GM12864 (cell line): ENCODE measurements at regions not wholly inside any gene's neighbourhood (a gene's known extent, or its start where the extent isn't known, plus 50 kb on each side); places are given as distances from the start of the nearest gene placed in this dataset.

Experiments used
- DNase-seq: peaks from one replicate; pipeline ENCODE4 v3.0.0-alpha.2; 2011; ENCODE audit warnings: low read depth
- H3K4me3 ChIP-seq: 2 replicates; pipeline ENCODE4 v1.5.1; 2011; ENCODE audit warnings: mild to moderate bottlenecking, low read depth, low read length, control low read depth
- TF ChIP-seq, protein P1 (sequence below): IDR thresholded peaks from 2 replicates; pipeline ENCODE4 v1.5.1; 2011; ENCODE audit warnings: low read depth, mild to moderate bottlenecking, moderate library complexity, low read length, control low read depth, inconsistent platforms; ENCODE audit errors: missing control alignments

- no peak overlapping the region for H3K4me3 ChIP-seq
- DNase-seq, result no peak
- TF ChIP-seq, protein P1, sequence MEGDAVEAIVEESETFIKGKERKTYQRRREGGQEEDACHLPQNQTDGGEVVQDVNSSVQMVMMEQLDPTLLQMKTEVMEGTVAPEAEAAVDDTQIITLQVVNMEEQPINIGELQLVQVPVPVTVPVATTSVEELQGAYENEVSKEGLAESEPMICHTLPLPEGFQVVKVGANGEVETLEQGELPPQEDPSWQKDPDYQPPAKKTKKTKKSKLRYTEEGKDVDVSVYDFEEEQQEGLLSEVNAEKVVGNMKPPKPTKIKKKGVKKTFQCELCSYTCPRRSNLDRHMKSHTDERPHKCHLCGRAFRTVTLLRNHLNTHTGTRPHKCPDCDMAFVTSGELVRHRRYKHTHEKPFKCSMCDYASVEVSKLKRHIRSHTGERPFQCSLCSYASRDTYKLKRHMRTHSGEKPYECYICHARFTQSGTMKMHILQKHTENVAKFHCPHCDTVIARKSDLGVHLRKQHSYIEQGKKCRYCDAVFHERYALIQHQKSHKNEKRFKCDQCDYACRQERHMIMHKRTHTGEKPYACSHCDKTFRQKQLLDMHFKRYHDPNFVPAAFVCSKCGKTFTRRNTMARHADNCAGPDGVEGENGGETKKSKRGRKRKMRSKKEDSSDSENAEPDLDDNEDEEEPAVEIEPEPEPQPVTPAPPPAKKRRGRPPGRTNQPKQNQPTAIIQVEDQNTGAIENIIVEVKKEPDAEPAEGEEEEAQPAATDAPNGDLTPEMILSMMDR, result no peak
Measured at GRCh38 chr7:68006619-68007018, 1010.0 kb downstream of the TYW1 start.

GRCh38 chr7:68009716-68010115 is 1013.1 kb downstream of the TYW1 start:
- no peak overlapping the region for H3K4me3 ChIP-seq
- TF ChIP-seq, protein P1, result no peak
- DNase-seq, result no peak

DNA sequence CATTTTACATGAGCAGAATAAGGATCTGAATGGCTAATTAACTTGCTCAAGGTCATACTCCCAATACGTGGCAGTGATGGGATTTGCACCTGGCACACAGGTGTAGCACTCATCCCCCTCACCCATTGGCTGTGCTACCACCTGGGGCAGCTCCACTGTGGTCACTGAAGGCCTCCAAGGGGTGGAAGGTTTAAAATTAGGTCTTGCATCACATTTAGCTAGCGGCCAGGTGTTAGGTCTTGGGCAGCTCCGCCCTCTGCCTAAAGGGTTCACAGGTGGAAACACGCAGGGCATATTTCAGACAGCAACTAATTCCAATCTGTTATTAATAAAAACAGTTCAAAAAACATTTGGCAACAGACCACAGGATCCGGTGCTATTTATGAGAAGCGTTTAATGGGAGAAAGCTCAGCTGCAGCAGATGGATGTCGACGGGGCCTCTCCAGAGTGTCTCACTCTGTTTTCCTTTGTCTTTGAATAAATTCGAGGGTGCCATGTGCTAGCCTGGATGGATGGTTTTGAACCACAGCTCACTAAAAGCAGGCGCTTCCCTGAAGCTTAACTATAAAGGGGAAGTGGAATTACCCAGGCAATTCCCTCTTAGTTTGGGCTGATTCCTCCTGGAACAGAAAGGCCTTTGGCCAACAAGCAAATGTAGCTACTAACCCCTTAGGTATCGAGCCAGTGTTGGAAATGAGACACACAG is 1017.6 kb downstream of the TYW1 start:
- TF ChIP-seq, protein P1, result no peak
- no peak for DNase-seq
- no peak overlapping the region for H3K4me3 ChIP-seq

DNA sequence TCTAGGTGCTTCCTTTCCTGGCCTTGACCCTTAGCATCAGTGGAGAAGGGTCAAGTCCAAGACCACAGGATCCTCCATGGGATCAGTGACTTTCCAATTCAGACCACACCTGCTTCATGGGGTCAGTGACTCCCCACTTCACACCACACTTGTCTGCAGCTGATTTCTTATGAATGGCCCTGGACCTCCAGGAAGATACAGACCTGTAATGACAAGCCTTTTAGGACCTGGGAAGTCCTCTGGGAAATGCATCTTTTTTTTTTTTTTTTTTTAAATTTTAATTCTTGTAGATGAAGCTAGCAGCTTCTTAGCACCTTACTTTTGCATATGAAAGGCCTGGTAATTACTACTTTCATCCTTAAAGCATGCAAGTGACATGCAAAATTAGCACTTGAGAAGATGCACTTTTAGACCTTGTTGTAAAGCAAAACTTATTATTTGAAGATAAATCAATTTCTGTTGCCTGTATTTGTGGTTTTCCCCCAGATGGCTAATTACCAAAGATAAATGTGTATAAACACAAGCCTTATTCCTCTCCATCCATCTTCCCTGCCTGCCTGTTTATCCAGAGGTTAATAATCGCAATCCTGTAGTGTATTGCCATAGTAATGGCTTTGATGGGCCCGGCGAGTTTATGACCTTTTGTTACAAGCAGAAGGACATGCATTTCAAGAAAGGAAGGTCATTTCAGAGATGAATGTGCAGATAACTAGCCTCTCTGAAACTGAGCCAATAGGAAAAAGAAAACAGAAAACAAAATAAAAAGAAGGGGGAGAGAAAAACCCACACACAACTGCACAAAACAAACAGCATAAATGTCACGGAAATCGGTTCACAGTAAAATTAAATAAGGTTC is 1018.7 kb downstream of the TYW1 start:
- DNase-seq, result no peak
- H3K4me3 ChIP-seq, result no peak overlapping the region

GRCh38 chr7:68015978-68016532 is 1019.4 kb downstream of the TYW1 start:
- no peak for DNase-seq
- no peak overlapping the region for H3K4me3 ChIP-seq

More for the DNA sequence above, 1018.7 kb downstream of the TYW1 start:
- TF ChIP-seq, protein P1, result no peak

GRCh38 chr7:68020102-68020501 is 1023.5 kb downstream of the TYW1 start:
- no peak for DNase-seq
- TF ChIP-seq, protein P1, result no peak
- H3K4me3 ChIP-seq, result no peak overlapping the region

More at GRCh38 chr7:68015978-68016532, 1019.4 kb downstream of the TYW1 start:
- TF ChIP-seq, protein P1, result no peak
